Ascending aorta (tissue), 2 donors: ENCODE measurements at regions not wholly inside any gene's neighbourhood (a gene's known extent, or its start where the extent isn't known, plus 50 kb on each side); places are given as distances from the start of the nearest gene placed in this dataset.
"Not testable (repeated sequence)": the region's sequence is repeated elsewhere in the genome, so short reads cannot be mapped to it uniquely, and the experiment has no call there.

Experiments
- DNase-seq, 2 donors: peaks; one replicate each; pipeline ENCODE4 v3.0.0-alpha.2; 2019; ENCODE audit warnings: low spot score in 2 of 2
- H3K27ac ChIP-seq, 2 donors: fragments of 200-600 bp; sonication (generic); one replicate each; pipeline ENCODE4 v1.5.1; 2016 to 2017; ENCODE audit warnings: mild to moderate bottlenecking in 1 of 2
- H3K27me3 ChIP-seq: fragments of 200-600 bp; sonication (generic); one replicate; pipeline ENCODE4 v1.5.1; 2017
- H3K36me3 ChIP-seq, 2 donors: fragments of 200-600 bp; sonication (generic); one replicate each; pipeline ENCODE4 v1.5.1; 2016
- H3K4me1 ChIP-seq, 2 donors: fragments of 200-600 bp; sonication (generic); one replicate each; pipeline ENCODE4 v1.5.1; 2016 to 2017; ENCODE audit warnings: mild to moderate bottlenecking in 1 of 2
- H3K4me3 ChIP-seq, 2 donors: fragments of 200-600 bp; sonication (generic); one replicate each; pipeline ENCODE4 v1.5.1; 2016 to 2017; ENCODE audit warnings: mild to moderate bottlenecking in 1 of 2
- H3K9me3 ChIP-seq, 2 donors: fragments of 200-600 bp; sonication (generic); one replicate each; pipeline ENCODE4 v1.5.1; 2016
- intact Hi-C: fragments of 100-400 bp; cut with DNase I; formaldehyde crosslinking; loops from one replicate; pipeline ENCODE4 v1.15.1; 2023
- TF ChIP-seq, protein P1 (sequence below), 3 experiments: fragments of 200-600 bp in 2 of 3; fragments of 450-650 bp in 1 of 3; sonication (generic) in 2 of 3; IDR thresholded peaks; one replicate each; pipeline ENCODE4 v1.5.1; 2016 to 2019; ENCODE audit warnings: antibody characterized with exemption in 3 of 3, mild to moderate bottlenecking in 1 of 3, moderate library complexity in 1 of 3

DNA sequence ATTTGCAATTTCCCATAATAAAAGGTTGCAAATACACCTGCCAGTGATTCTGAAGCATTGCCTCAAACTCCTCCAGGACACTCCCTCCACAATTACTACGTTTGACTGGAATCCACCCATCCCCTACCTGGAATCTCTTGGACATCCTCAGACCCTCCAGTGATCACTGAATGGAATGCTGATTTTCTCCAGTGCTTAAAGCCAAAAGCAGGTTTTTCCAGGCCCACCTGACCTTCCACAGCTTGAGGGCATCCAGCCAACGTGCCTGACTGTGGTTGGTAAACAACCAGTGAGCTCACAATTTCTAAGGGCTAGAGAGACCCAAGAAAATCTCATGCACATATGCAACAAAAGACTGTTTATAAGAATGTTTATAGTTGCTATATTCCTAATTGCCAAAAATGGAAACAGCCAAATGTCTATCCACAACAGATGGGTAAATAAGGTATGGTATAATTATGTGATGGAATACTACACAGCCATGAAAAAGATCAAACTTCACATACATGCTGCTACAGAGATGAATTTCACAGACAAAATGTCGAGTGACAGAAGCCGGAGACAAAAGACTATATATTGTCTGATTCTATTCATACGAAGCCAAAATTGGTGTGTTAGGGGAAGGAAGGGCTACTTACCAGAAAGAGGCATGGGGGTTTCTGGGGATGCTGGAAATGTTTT lies 147.1 kb upstream of the RREB1 start:
- intact Hi-C loops: no loop called here
- Histone ChIP-seq H3K27ac (no peak overlapping the region), H3K36me3 (no peaks in the 10 kb centered on the region), H3K27me3 (no peaks in the 10 kb centered on the region), H3K4me1 (no peaks in the 10 kb centered on the region), H3K9me3 (no peaks in the 10 kb centered on the region), H3K4me3 (no peak overlapping the region)
- TF ChIP-seq, protein P1, sequence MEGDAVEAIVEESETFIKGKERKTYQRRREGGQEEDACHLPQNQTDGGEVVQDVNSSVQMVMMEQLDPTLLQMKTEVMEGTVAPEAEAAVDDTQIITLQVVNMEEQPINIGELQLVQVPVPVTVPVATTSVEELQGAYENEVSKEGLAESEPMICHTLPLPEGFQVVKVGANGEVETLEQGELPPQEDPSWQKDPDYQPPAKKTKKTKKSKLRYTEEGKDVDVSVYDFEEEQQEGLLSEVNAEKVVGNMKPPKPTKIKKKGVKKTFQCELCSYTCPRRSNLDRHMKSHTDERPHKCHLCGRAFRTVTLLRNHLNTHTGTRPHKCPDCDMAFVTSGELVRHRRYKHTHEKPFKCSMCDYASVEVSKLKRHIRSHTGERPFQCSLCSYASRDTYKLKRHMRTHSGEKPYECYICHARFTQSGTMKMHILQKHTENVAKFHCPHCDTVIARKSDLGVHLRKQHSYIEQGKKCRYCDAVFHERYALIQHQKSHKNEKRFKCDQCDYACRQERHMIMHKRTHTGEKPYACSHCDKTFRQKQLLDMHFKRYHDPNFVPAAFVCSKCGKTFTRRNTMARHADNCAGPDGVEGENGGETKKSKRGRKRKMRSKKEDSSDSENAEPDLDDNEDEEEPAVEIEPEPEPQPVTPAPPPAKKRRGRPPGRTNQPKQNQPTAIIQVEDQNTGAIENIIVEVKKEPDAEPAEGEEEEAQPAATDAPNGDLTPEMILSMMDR (IDR thresholded peaks at IDR 0.05): no peak
- DNase-seq: no peak

DNA sequence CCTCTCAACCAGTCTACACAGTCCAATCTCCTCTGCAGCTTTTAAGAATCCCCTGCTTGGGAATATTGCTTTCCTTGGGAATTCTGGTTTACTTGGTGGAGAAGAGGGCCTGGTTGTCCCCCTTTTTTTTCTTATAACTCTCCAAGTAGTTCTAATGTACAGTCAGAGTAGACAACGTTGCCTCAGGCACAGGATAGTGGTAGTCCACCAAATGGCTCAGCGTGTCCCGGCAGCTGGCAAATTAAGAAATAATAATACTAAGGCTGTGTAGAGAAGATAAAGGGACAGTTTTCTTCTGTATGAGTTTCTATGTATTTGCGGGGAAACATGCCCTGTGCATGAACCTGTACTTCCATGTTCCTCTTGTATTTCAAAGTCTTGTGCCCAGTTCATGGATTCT lies 145.7 kb upstream of the RREB1 start:
- Histone ChIP-seq H3K27ac (no peak overlapping the region), H3K27me3 (no peaks in the 10 kb centered on the region), H3K4me1 (no peaks in the 10 kb centered on the region), H3K4me3 (no peak overlapping the region), H3K36me3 (no peaks in the 10 kb centered on the region), H3K9me3 (no peaks in the 10 kb centered on the region)
- no peak for DNase-seq
- TF ChIP-seq, protein P1 (IDR thresholded peaks at IDR 0.05): no peak
- intact Hi-C loops: no loop called here

DNA sequence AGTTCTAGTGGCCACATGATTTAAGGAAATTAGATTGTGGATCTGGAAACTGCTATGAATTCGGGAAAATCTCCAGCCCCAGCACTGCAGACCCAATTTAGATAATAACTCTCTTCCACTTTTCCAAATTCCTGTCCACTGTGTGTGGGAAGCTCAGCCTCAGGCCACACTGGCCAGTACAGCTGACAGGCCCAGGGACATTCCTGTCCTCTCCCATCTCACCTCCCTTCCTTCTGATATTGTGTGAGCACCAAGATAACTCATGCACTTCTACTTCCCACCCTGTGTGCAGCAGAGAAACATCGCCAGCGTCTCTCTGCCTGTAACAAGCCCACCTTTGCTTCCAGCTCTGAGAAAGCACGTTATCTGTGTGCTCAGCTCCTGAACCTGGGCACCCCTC lies 145.1 kb upstream of the RREB1 start:
- Histone ChIP-seq H3K4me3 (no peak overlapping the region), H3K27ac (no peak overlapping the region), H3K27me3 (no peaks in the 10 kb centered on the region), H3K4me1 (no peaks in the 10 kb centered on the region), H3K9me3 (no peaks in the 10 kb centered on the region), H3K36me3 (no peaks in the 10 kb centered on the region)
- DNase-seq: no peak
- intact Hi-C loops: no loop called here
- TF ChIP-seq, protein P1 (IDR thresholded peaks at IDR 0.05): no peak

DNA sequence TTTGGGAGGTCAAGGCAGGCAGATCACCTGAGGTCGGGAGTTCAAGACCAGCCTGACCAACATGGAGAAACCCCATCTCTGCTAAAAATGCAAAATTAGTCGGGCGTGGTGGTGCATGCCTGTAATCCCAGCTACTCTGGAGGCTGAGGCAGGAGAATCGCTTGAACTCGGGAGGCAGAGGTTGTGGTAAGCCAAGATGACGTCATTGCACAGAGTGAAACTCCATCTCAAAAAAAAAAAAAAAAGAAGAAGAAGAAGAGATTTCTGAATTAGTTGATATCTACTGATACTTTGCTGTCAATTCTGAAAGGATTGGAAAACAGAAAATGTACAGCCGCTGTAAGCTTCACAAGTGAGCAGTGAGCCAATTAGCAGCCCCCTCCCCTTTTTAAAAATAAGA lies 144.4 kb upstream of the RREB1 start:
- H3K36me3 ChIP-seq, H3K9me3 ChIP-seq, intact Hi-C loops, H3K4me3 ChIP-seq, DNase-seq, H3K27me3 ChIP-seq, H3K4me1 ChIP-seq, H3K27ac ChIP-seq: not testable (repeated sequence)

DNA sequence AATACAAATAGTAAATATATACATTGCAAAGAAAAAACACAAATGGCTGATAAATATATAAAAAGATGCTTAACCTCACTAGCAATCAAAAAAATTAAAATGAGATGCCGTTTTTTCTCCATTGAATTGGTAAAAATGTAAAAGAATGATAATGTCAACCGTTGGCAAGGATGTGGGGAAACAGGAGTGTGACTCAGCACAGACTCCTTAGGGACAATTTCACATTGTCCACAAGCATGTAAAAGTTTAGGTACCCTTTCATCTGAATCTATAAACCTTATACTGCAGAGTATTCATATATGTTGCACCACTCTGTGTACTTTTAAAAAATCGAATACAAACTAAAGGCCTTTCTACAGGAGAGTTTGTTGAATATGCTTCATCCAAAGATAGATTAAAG lies 143.1 kb upstream of the RREB1 start:
- no peak overlapping the region for H3K4me3 ChIP-seq
- TF ChIP-seq, protein P1 (IDR thresholded peaks at IDR 0.05): no peak
- no peaks in the 10 kb centered on the region for H3K9me3 ChIP-seq
- DNase-seq: no peak
- intact Hi-C loops: no loop called here
- H3K36me3 ChIP-seq: no peaks in the 10 kb centered on the region
- no peaks in the 10 kb centered on the region for H3K4me1 ChIP-seq
- H3K27me3 ChIP-seq: no peaks in the 10 kb centered on the region
- no peak overlapping the region for H3K27ac ChIP-seq

DNA sequence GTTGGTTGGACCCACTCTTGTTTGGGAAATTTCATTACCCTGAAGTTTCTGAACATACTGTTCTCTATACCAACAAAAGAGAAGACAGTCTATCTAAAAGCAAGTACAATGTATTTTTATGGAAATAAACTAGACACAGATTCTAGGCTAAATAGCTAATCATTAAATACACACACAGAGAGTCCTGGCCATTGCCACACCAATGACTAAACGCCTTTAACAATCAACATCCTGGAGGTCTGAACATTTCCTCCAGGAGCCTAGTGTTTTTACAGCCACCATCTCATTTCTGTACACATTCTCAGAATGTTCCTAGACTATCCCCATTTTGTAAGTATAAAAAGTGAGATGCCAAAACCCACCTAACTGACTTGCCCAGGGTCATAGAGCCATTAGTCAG lies 141.6 kb upstream of the RREB1 start:
- no peaks in the 10 kb centered on the region for H3K27me3 ChIP-seq
- TF ChIP-seq, protein P1 (IDR thresholded peaks at IDR 0.05): no peak
- no peaks in the 10 kb centered on the region for H3K36me3 ChIP-seq
- intact Hi-C loops: no loop called here
- H3K27ac ChIP-seq: no peak overlapping the region
- H3K4me1 ChIP-seq: no peaks in the 10 kb centered on the region
- no peak for DNase-seq
- no peak overlapping the region for H3K4me3 ChIP-seq
- no peaks in the 10 kb centered on the region for H3K9me3 ChIP-seq
